ENCODE measurements at regions not wholly inside any gene's neighbourhood (a gene's known extent, or its start where the extent isn't known, plus 50 kb on each side); places are given as distances from the start of the nearest gene placed in this dataset.

DNA sequence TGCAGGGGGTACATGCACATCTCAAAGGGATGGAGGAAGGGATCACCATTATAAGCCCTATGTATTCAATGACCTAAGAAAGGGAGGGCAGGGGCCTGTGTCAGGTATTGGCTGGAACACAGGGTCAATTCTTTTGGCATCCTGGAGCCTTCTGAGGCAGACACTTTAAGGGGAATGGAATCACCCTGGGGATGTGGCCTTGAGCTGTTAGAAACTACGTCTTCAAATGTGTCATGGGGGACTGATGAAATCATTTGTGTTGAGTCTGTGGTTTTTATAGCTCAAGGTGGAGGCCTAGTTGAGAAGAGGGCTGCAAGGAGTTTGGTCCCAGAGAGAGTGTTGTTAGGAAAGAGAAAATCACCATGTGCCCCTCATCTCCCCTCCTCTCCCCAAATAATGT, 206.1 kb upstream of the CELF2 start:
- Histone ChIP-seq H3K9me3 (no peaks in the 10 kb centered on the region), H3K4me3 (no peak overlapping the region), H3K36me3 (no peaks in the 10 kb centered on the region), H3K27ac (no peak overlapping the region), H3K27me3 (no peaks in the 10 kb centered on the region), H3K4me1 (peaks cover 0 to 23% (median 10%) of the 10 kb centered on the region in 4 donors)
- TF ChIP-seq, protein P1, sequence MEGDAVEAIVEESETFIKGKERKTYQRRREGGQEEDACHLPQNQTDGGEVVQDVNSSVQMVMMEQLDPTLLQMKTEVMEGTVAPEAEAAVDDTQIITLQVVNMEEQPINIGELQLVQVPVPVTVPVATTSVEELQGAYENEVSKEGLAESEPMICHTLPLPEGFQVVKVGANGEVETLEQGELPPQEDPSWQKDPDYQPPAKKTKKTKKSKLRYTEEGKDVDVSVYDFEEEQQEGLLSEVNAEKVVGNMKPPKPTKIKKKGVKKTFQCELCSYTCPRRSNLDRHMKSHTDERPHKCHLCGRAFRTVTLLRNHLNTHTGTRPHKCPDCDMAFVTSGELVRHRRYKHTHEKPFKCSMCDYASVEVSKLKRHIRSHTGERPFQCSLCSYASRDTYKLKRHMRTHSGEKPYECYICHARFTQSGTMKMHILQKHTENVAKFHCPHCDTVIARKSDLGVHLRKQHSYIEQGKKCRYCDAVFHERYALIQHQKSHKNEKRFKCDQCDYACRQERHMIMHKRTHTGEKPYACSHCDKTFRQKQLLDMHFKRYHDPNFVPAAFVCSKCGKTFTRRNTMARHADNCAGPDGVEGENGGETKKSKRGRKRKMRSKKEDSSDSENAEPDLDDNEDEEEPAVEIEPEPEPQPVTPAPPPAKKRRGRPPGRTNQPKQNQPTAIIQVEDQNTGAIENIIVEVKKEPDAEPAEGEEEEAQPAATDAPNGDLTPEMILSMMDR (IDR thresholded peaks at IDR 0.05): no peak
- TF ChIP-seq EP300 (IDR thresholded peaks at IDR 0.05) (no peak), POLR2A (IDR thresholded peaks at IDR 0.05) (no peak)
- no peak for DNase-seq
- 87 to 89% methylated on average over 1 of the region's 1 CpG for WGBS, 2 donors
- intact Hi-C loops (cut with DNase I): no loop called here

DNA sequence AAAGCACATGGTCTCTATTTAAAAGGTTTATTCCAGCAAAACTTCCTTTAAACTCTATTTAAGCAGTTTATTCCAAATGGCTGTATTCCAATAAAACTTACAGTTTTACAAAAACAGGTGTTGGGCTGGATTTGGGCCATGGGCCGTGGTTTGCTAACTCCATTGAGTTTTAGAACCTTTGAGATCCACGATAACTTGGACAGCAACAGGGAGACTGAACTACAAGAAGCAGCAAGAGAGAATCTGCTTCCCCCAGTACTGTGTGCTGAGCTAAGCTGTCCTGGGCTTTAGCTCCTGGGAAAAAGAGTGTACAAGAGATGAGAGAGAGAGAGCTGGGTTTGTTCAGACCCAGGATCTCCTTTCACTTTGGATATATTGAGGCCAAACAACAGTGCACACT, 204.0 kb upstream of the CELF2 start:
- H3K4me3 ChIP-seq: no peak overlapping the region
- WGBS, 2 donors: 69 to 77% methylated on average over 2 of the region's 2 CpGs
- H3K4me1 ChIP-seq: peaks cover 0 to 21% (median 9%) of the 10 kb centered on the region in 4 donors
- TF ChIP-seq, protein P1 (IDR thresholded peaks at IDR 0.05): no peak
- TF ChIP-seq POLR2AphosphoS5 (IDR thresholded peaks at IDR 0.05): no peak
- no peak for TF ChIP-seq POLR2A (IDR thresholded peaks at IDR 0.05)
- DNase-seq: no peak
- H3K27me3 ChIP-seq: no peaks in the 10 kb centered on the region
- no peaks in the 10 kb centered on the region for H3K36me3 ChIP-seq
- H3K9me3 ChIP-seq: no peaks in the 10 kb centered on the region
- peak overlapping the region in 1 of 4 donors; percentile 29 for H3K27ac ChIP-seq
- intact Hi-C loops (cut with DNase I): no loop called here

DNA sequence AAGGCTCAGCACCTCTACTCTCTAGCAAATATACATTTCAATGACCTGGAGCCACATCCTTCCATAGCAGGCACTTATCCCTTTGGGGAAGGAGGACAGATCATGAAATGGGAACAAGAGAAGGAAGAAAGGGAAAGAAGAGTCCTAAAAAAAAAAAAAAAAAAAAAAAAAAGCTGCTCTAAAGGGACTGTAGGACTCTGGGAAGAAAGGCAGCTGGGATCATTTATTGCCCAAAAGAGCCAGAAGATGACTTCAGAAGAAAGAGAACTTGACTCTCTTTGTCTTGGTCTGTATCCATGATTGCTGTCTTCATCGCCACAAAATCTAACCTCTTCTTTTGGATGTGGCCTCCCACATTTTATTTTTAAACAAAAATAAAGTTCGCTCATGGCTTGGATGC, 203.6 kb upstream of the CELF2 start:
- TF ChIP-seq, protein P1 (IDR thresholded peaks at IDR 0.05): no peak
- TF ChIP-seq POLR2A (IDR thresholded peaks at IDR 0.05): no peak
- no peak for TF ChIP-seq EP300 (IDR thresholded peaks at IDR 0.05)
- TF ChIP-seq POLR2AphosphoS5 (IDR thresholded peaks at IDR 0.05): no peak
- Histone ChIP-seq H3K27ac (peak overlapping the region in 1 of 4 donors; percentile 31), H3K4me3 (no peak overlapping the region), H3K27me3 (no peaks in the 10 kb centered on the region), H3K9me3 (no peaks in the 10 kb centered on the region), H3K36me3 (no peaks in the 10 kb centered on the region), H3K4me1 (peaks cover 0 to 21% (median 9%) of the 10 kb centered on the region in 4 donors)
- DNase-seq: no peak
- 92 to 94% methylated on average over 2 of the region's 2 CpGs for WGBS, 2 donors
- intact Hi-C loops (cut with DNase I): no loop called here

DNA sequence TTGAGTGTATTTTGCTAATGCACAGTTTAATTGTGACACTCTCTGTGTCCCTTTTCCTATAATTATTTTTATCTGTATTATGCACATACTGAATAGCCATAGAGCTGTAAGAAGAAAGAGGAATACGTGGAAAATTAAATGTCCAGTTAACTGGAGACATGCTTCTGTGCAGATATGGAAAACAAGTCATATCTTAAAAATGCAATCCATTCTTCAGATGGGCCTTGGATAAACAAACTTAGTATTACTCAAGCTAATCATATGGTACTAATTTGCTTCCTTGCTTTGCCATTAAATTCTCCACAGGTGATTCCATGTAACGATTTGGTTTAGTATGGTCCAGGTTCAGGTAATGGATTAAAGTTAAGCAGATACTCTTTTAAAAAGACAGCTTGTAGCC, 201.2 kb upstream of the CELF2 start:
- H3K4me1 ChIP-seq: peaks cover 0 to 21% (median 9%) of the 10 kb centered on the region in 4 donors
- no peaks in the 10 kb centered on the region for H3K9me3 ChIP-seq
- no peak overlapping the region for H3K4me3 ChIP-seq
- no peak overlapping the region for H3K27ac ChIP-seq
- WGBS, 2 donors: 86 to 93% methylated on average over 2 of the region's 2 CpGs
- no peak for TF ChIP-seq POLR2AphosphoS5 (IDR thresholded peaks at IDR 0.05)
- TF ChIP-seq, protein P1 (IDR thresholded peaks at IDR 0.05): no peak
- TF ChIP-seq EP300 (IDR thresholded peaks at IDR 0.05): no peak
- DNase-seq: no peak
- no peaks in the 10 kb centered on the region for H3K36me3 ChIP-seq
- no peaks in the 10 kb centered on the region for H3K27me3 ChIP-seq
- intact Hi-C loops (cut with DNase I): no loop called here

DNA sequence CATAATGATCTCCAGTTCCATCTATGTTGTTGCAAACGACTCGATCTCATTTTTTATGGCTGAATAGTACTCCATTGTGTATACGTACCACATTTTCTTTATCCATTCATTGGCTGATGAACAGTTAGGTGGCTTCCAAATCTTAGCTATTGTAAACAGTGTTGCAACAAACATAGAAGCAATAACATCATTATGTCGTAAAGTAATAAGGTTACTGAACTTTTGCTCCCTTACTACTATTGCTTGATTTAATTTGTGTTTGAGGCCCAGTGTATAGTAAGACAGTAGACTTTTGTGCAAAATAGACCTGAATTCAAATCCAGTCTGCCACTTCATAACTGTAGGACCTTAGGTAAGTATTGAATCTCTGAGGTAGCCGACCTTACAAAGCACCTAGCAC, 200.1 kb upstream of the CELF2 start:
- Histone ChIP-seq H3K27me3 (no peaks in the 10 kb centered on the region), H3K36me3 (no peaks in the 10 kb centered on the region), H3K4me3 (no peak overlapping the region), H3K4me1 (peaks cover 0 to 30% (median 19%) of the 10 kb centered on the region in 4 donors), H3K27ac (peak overlapping the region in 1 of 4 donors; percentile 16), H3K9me3 (no peaks in the 10 kb centered on the region)
- 26 to 57% methylated on average over 5 of the region's 5 CpGs for WGBS, 2 donors
- intact Hi-C loops (cut with DNase I): no loop called here
- TF ChIP-seq, protein P1 (IDR thresholded peaks at IDR 0.05): no peak
- TF ChIP-seq EP300 (IDR thresholded peaks at IDR 0.05) (no peak), POLR2AphosphoS5 (IDR thresholded peaks at IDR 0.05) (no peak), POLR2A (IDR thresholded peaks at IDR 0.05) (no peak)
- DNase-seq: no peak
